ENCODE measurements at regions not wholly inside any gene's neighbourhood (a gene's known extent, or its start where the extent isn't known, plus 50 kb on each side); places are given as distances from the start of the nearest gene placed in this dataset.

DNA sequence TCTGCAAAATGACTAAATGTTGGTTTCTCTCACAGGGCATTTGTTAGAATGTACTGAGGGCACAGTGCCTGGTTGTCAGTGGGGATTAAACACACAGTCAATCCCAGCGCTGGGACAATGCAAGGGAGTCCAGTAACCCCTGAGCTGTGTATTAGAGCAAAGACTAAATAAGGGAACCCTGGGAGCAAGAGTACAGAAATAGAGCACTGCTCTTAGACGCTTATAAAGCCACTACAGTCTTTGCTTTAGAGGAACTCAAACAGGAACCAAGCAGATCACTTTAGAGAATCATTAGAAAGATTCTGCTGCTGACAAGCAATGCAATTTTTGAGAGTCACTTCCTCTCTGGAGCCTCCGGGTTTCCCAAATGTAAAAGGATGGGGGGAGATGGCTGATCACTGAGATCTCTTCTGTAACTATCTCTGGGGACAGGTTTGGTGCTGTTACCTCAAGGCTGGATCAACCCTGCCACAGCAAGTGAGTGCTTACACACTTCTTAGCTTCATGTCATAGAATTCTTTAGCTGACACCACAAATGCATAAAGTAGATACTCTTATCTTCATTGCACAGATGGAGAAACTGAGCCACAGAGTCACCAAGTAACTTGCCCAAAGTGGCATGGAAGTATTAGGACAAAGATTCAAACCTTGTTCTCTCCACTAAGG is 137.8 kb upstream of the CPEB2 start:
- no peak for DNase-seq

GRCh38 chr4:14865031-14865366 is 137.3 kb upstream of the CPEB2 start:
- no peak for DNase-seq

GRCh38 chr4:14865804-14866203 is 136.5 kb upstream of the CPEB2 start:
- no peak for DNase-seq

DNA sequence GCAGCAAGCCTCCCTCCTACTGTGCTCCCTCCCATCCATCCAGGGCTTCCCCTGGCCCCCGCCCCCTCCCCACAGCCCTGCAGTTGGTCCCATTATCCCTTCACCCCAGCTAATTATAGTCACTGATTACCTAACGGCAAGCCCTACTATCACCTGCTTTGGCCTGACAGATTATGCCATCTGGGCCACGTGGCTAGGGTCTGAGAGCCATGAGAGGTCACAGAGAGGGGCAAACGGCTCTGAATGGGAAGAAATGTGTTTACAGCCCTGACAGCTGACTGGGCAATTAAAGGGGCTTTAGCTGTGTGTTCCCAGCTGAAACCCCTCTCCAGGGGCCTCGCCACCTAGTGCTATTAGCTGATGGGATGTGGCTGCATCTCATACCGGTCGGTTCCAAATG is 134.4 kb upstream of the CPEB2 start:
- no peak for DNase-seq

DNA sequence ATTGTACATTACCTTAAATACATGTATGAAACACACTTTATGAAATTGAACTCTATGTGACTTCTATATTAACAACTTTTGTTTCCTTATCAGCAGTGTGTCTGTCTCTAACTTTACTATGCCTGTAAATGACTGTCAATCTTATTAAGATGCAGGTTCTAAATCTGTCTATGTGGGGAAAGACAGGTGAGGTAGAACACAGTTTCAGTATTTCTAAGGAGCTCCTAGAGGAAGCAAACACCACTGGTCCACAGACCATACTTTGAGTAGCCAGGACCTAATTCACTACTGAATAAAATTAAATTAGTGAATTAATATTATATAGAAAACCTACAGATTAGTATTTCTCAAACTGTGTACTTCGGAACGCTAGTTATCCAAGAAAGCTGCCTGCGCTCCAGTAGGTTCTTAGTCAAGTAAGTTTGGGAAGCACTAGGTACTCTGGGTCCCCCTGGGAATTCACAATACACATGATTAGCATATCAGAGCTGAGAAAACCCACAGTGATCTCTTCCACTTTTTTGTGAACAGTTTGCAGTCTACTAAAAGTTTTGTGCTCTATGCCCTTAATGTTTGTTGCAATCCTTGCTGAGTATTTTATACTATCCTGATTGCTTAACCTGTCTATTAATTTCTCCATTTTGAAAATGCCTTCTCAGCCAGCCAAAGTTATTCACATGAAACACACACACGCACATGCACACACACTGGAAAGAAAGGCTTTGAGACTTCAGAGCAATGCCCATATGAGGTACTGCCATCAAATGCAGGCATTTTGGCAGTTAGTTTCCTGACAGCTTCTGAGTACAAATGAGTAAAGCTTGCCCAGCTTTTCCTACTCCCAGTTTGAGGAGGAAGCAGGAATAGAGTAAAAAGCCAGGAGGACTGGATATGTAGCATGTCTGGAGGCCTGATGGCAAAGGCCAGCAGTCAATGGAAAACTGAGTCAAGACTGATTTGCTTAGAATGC is 133.6 kb upstream of the CPEB2 start:
- DNase-seq, result no peak

- DNase-seq, result peak; percentile 5
Measured at GRCh38 chr4:14871676-14872430, 130.4 kb upstream of the CPEB2 start.

- no peak for DNase-seq
Measured at GRCh38 chr4:14874990-14875389, 127.3 kb upstream of the CPEB2 start.

DNA sequence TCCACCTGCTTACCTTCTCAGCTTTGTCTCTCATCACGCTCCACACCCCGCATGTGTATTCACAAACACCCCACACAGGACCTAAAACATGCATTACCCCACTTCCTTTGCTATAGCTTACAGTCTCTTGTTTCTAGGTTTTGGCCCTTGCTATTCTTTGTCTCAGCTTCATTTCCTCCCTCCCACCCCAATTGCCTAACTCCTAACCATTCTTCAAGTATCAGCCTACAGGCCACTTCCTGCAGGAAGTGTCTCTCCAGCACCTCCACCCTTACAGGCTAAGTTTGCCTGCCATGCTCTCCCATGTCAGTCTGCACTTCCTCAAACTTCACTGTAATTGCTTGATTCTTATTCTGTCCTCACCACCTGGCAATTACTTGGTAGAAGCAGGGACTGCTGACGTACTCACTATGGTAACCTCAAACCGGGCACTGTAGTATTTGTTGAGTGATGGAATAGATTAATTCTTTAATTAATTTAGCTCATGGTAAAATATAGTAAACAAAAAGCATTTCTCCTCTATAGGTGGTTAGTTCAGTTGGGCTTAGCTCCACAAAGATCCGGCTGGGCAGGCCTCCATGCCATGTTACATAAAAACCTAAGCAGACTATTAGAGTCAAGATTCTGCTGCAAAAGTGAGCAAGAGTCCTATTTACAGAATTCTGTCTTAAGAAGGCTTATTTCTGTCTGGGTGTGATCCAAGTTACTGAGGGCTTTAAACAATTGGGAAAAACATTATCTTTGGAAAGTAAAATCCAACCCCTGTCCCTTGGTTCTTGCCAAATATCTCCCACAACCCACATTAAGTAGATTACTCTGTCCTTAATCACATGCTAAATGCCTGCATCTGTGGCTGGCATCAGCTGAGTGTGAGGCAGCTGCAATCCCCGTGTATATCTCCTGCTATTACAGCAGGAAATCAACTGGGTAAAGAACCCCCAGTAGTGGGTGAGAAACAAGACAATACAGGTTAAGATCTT is 124.7 kb upstream of the CPEB2 start:
- no peak for DNase-seq

DNA sequence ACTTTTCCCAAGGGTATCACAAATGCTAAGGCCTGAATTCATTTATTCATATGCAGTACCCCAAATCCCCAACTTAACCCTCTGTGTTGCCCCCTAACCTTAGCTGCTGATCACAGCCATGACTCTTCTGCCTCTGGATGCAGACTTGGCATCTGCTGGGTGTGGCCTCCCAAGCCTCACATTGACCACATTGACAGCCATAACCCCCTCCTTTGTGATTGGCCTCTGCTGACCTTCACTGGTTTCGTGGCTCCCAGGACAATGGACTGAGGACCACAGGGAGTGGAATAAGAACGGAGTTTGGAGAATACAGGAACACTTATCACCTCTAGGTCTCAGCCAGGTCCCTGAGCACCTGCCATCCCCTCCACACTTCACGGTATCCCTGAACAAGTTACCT is 123.6 kb upstream of the CPEB2 start:
- DNase-seq, result no peak

GRCh38 chr4:14879683-14880082 is 122.6 kb upstream of the CPEB2 start:
- DNase-seq, result no peak

DNA sequence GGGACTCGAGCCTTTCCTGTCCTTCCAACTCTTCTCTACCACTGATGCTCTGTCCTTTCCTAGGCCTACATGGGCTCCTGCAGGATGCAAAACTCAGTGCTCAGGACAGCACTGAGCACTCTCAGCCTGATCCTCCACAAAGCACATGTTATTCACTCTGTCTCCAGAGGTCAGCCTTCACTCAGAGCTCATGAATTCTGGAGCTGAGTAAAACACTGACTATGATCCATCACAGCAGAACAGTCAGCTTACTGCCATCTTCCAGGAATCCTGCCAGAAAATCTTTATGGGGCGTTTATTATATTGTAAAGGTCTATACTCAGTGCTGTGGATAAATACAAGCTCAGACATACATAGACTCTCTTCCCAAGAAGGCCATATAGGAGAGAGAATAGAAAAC is 121.5 kb upstream of the CPEB2 start:
- DNase-seq, result no peak

DNA sequence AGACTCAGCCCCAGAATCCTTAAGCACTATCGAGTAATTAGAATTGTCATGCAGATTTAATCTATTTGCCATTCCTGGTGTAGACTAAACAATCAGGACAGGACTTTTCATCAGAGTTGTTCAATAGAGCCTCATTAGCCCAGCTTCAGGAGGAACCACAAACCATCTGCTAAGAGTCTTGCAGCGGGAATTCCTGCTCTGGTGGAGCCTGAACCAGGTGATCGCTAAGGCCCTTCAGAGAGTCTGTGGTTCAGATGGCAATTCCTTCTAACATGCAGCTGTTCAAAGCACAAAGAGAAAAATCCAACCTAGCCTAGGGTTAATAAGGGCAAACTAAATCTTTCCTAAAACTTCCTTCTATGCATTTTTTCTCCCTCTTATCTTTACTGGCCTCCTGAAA is 119.1 kb upstream of the CPEB2 start:
- DNase-seq, result no peak

DNA sequence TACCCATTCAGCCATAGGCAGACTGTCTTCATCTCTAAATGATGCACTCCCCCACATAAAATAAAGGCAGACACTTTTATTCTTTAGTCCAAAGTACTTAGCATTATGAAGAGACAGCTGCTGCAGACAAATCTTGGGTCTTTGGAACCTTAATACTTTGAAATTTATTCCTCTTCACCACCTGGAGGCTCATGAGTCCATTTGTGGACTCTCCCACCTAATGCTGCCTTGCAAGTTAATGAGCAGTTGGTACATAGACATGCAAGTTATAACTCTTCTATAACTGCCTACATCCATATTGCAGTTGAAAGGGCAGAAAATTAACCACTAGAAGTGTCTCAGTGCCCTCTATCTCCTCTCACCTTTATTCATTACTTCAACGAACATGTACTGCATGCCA is 118.6 kb upstream of the CPEB2 start:
- DNase-seq, result no peak

- DNase-seq, result no peak
Measured at GRCh38 chr4:14887842-14888433, 114.3 kb upstream of the CPEB2 start.

GRCh38 chr4:14888790-14889572 is 113.3 kb upstream of the CPEB2 start:
- no peak for DNase-seq

- DNase-seq, result no peak
Measured at GRCh38 chr4:14892563-14892962, 109.7 kb upstream of the CPEB2 start.

DNA sequence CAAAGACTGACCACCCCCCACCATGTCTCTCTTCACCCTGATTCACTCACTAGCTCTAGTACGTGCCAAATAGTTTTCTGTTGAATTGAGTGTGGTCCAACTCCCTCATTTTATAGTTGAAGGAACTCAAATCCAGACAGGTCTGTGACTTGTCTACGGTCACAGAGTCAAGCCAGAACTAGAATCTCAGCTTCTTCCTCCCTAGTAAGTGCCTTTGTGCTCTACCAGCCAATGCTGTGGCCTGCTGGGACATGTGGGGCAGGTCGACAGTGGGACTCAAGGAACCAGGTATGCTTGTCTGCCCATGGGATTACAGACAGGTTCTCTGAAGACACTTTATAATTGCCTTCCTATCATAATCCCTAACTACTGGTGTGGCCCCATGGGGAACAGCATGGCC is 108.6 kb upstream of the CPEB2 start:
- no peak for DNase-seq

- no peak for DNase-seq
Measured at GRCh38 chr4:14894392-14895292, 107.6 kb upstream of the CPEB2 start.

DNA sequence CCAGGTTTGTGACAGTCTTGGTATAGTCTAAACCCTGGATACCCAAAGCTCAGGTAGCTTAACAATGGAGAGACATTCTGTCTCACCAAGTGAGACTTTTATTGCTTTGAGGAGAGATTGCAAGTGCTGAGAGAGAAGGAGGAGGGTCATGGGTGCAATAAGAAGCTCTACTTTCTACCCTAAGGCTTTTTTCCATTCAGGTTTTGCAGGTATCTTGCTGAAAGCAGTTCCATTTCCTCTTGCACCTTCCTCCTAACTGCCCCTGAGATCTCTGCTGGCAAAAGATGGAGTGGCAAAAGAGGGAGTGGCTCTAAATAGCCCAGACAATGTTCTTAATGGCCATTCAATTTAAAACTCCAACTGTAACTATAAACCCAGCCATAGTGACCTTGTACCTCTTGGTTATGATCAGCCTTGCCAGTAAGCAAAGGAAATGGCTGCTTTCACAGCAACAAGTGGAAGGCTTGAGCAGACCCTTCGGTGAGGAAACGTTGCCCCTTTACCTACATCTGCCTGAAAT is 105.6 kb upstream of the CPEB2 start:
- DNase-seq, result no peak

- DNase-seq, result no peak
Measured at GRCh38 chr4:14897217-14897616, 105.1 kb upstream of the CPEB2 start.
